HG03342 (cell line): ENCODE measurements at regions not wholly inside any gene's neighbourhood (a gene's known extent, or its start where the extent isn't known, plus 50 kb on each side); places are given as distances from the start of the nearest gene placed in this dataset.

ENCODE experiments used
- ATAC-seq: cut with Tn5 transposase; IDR thresholded peaks from one replicate; pipeline ENCODE4 v1.9.1; 2021; ENCODE audit warnings: mild to moderate bottlenecking, moderate library complexity; ENCODE audit not compliant: unreplicated experiment

DNA sequence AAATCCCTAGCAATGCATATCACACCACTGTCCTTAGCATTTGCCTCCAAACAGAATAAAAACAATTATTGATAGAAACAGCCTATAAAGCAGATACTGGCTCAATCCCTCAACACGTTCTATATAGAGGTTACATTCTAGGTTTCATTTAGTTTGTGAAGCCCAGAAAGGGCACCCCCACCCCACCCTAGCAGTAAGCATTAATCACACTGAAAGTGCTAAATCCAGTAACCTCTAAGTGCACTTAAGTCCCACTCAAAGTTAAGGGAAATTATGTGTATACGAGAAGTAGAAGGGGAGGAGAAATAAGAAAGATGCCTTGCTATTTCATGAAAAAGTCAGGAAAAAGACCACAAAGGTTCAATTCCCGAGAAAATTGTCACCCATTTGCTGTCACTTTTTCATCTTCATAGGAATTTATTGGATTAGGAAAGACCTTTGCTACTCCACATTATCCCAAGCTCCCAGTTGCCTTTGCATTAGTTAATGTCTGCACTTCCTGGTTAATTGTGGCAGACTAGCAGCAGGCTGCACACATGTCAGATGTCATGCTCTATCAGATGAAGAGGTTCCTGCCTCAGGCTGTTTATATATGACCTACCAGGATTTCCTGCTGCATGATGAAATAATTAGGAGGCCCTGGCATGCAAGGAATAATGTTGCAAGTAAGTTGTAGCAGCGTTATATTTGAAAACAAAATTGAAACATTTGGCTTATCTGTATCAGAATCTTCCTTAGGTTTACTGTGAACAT lies 54.5 kb upstream of the LHX8 start:
- ATAC-seq, result no peak

DNA sequence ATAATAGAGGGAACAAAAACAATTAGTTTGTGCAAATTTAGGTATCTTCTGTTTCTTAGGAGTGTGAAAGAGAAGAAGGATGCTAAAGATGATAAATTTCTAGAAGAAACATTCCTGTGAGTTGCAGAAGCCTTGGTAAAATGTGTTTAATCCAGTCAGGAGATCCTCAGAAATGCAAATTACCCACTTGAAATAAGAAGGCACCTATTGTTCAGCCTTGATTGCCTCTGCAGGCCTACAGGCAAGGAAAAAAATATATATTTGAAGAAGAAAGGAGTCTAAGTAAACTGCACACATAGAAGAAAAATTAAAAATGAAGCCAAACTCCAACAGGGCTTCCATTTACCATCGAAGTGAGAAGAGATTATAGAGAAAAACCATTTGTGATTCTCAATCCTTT lies 51.0 kb upstream of the LHX8 start:
- no peak for ATAC-seq

DNA sequence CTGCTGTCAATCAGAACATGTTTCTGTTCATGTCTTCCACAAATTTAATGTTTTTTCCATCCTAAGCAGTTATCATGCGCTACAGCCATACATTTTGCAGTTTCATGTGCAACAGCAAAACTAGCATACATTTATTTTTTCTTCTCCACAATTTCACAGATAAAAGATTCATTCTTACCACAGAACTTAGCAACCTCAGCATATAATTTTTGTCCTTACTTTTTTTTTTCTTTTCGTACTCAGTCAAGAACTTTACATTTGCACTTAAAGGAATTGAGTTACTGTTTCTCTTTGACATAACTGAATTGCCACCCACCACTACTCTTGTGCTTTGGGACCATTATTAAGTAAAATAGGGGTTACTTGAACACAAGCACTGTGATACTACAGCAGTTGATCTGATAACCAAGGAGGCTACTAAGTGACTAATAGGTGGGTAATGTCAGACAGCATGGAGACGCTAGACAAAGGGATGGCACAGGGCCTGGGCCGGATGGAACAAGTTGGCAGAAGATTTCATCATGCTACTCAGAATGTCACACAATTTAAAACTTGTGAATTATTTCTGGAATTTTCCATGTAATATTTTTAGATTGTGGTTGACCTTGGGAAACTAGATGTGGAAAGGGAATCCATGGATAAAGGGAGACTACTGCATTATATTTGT lies 50.2 kb upstream of the LHX8 start:
- no peak for ATAC-seq
